ENCODE measurements at regions not wholly inside any gene's neighbourhood (a gene's known extent, or its start where the extent isn't known, plus 50 kb on each side); places are given as distances from the start of the nearest gene placed in this dataset.

GRCh38 chr17:77581480-77581879 lies 377.0 kb upstream of the TNRC6C start:
- no peaks in the 10 kb centered on the region for H3K36me3 Mint-ChIP-seq (ENCODE audit: unreplicated experiment)
- no peak for DNase-seq (ENCODE audit: extremely low spot score, unreplicated experiment)
- H3K9me3 Mint-ChIP-seq (ENCODE audit: unreplicated experiment), result no peaks in the 10 kb centered on the region
- H3K4me1 Mint-ChIP-seq (ENCODE audit: unreplicated experiment), result no peaks in the 10 kb centered on the region
- H3K27me3 Mint-ChIP-seq (ENCODE audit: unreplicated experiment), result peaks cover 33% of the 10 kb centered on the region
- no peak overlapping the region for H3K27ac Mint-ChIP-seq (ENCODE audit: unreplicated experiment)
- H3K4me3 Mint-ChIP-seq (ENCODE audit: unreplicated experiment), result no peak overlapping the region
- TF ChIP-seq CTCF (IDR thresholded peaks at IDR 0.05), result no peak

GRCh38 chr17:77585142-77585860 lies 373.2 kb upstream of the TNRC6C start:
- H3K9me3 Mint-ChIP-seq (ENCODE audit: unreplicated experiment), result peaks cover 12% of the 10 kb centered on the region
- peaks cover 2% of the 10 kb centered on the region for H3K36me3 Mint-ChIP-seq (ENCODE audit: unreplicated experiment)
- peaks cover 38% of the 10 kb centered on the region for H3K27me3 Mint-ChIP-seq (ENCODE audit: unreplicated experiment)
- H3K4me1 Mint-ChIP-seq (ENCODE audit: unreplicated experiment), result no peaks in the 10 kb centered on the region
- no peak overlapping the region for H3K27ac Mint-ChIP-seq (ENCODE audit: unreplicated experiment)
- TF ChIP-seq CTCF (IDR thresholded peaks at IDR 0.05), result no peak
- DNase-seq (ENCODE audit: extremely low spot score, unreplicated experiment), result no peak
- no peak overlapping the region for H3K4me3 Mint-ChIP-seq (ENCODE audit: unreplicated experiment)

GRCh38 chr17:77590951-77591735 lies 367.4 kb upstream of the TNRC6C start:
- Mint-ChIP-seq H3K27me3 (ENCODE audit: unreplicated experiment) (peaks cover 73% of the 10 kb centered on the region), H3K36me3 (ENCODE audit: unreplicated experiment) (peaks cover 2% of the 10 kb centered on the region), H3K4me3 (ENCODE audit: unreplicated experiment) (no peak overlapping the region), H3K9me3 (ENCODE audit: unreplicated experiment) (peaks cover 12% of the 10 kb centered on the region), H3K4me1 (ENCODE audit: unreplicated experiment) (no peaks in the 10 kb centered on the region), H3K27ac (ENCODE audit: unreplicated experiment) (no peak overlapping the region)
- no peak for TF ChIP-seq CTCF (IDR thresholded peaks at IDR 0.05)
- no peak for DNase-seq (ENCODE audit: extremely low spot score, unreplicated experiment)

- H3K4me3 Mint-ChIP-seq (ENCODE audit: unreplicated experiment), result no peak overlapping the region
- H3K27ac Mint-ChIP-seq (ENCODE audit: unreplicated experiment), result no peak overlapping the region
- H3K4me1 Mint-ChIP-seq (ENCODE audit: unreplicated experiment), result no peaks in the 10 kb centered on the region
- no peak for TF ChIP-seq CTCF (IDR thresholded peaks at IDR 0.05)
- peaks cover 2% of the 10 kb centered on the region for H3K36me3 Mint-ChIP-seq (ENCODE audit: unreplicated experiment)
- DNase-seq (ENCODE audit: extremely low spot score, unreplicated experiment), result no peak
- H3K27me3 Mint-ChIP-seq (ENCODE audit: unreplicated experiment), result peaks cover 62% of the 10 kb centered on the region
- H3K9me3 Mint-ChIP-seq (ENCODE audit: unreplicated experiment), result peaks cover 5% of the 10 kb centered on the region
Measured at GRCh38 chr17:77592106-77592865, 366.2 kb upstream of the TNRC6C start.

- DNase-seq (ENCODE audit: extremely low spot score, unreplicated experiment), result no peak
- Mint-ChIP-seq H3K27ac (ENCODE audit: unreplicated experiment) (no peak overlapping the region), H3K9me3 (ENCODE audit: unreplicated experiment) (no peaks in the 10 kb centered on the region), H3K4me3 (ENCODE audit: unreplicated experiment) (no peak overlapping the region), H3K4me1 (ENCODE audit: unreplicated experiment) (no peaks in the 10 kb centered on the region), H3K36me3 (ENCODE audit: unreplicated experiment) (no peaks in the 10 kb centered on the region), H3K27me3 (ENCODE audit: unreplicated experiment) (peaks cover 62% of the 10 kb centered on the region)
- TF ChIP-seq CTCF (IDR thresholded peaks at IDR 0.05), result no peak
Measured at GRCh38 chr17:77593081-77593480, 365.4 kb upstream of the TNRC6C start.

All from osteocyte (in vitro differentiated cells).